ENCODE measurements at regions not wholly inside any gene's neighbourhood (a gene's known extent, or its start where the extent isn't known, plus 50 kb on each side); places are given as distances from the start of the nearest gene placed in this dataset.

DNA sequence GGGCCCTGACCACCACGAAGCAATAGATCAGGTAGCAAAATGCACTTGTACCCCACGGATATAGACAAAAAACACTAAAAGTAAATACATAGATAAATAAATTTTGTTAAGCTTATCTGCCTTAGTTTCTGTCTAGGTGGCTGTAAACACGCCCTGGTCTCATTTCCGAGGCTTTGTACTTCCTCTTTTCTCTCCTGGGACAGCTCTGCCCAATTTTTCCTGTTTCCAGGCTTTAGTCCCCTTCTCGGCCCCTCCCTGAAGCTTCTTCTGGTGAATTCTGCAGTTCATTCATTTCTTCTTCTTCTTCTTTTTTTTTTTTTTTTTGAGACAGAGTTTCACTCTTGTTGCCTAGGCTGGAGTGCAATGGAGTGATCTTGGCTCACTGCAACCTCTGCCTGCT, 73.4 kb upstream of the STOX2 start:
- Histone ChIP-seq H3K9me3 (replicated peaks; ENCODE audit: control insufficient read depth, insufficient read depth, low read length) (no peaks in the 10 kb centered on the region), H3K27me3 (ENCODE audit: control insufficient read depth in 2 of 2, insufficient read depth in 2 of 2, low read length in 2 of 2) (peaks cover 0 to 1% of the 10 kb centered on the region in 2 experiments), H2AFZ (ENCODE audit: low read depth, low read length) (no peak overlapping the region), H3K79me2 (ENCODE audit: control insufficient read depth, insufficient read depth, low read length) (no peaks in the 10 kb centered on the region), H4K20me1 (replicated peaks; ENCODE audit: control insufficient read depth, extremely low read depth, insufficient read depth, low read length) (no peaks in the 10 kb centered on the region), H3K27ac (ENCODE audit: insufficient read depth, low read depth, low read length) (no peak overlapping the region), H3K4me2 (ENCODE audit: insufficient read depth, low read length) (no peak overlapping the region), H3K4me1 (ENCODE audit: control insufficient read depth, extremely low read depth, insufficient read depth, low read length) (no peaks in the 10 kb centered on the region), H3K9me1 (replicated peaks; ENCODE audit: control insufficient read depth, extremely low read depth, insufficient read depth, low read length) (no peaks in the 10 kb centered on the region), H3K36me3 (ENCODE audit: control insufficient read depth in 2 of 2, extremely low read depth in 1 of 2, insufficient read depth in 2 of 2, low read length in 2 of 2) (no peaks in the 10 kb centered on the region), H3K9ac (replicated peaks; ENCODE audit: extremely low read depth, insufficient read depth, low read length) (no peak overlapping the region), H3K4me3 (replicated peaks in 1 of 3; ENCODE audit: insufficient read depth in 1 of 3, low read depth in 1 of 3, low read length in 3 of 3) (no peak overlapping the region)
- no peak for DNase-seq (ENCODE audit: low read depth, low spot score)
- intact Hi-C loops (cut with micrococcal nuclease) = no loop called here
- ChIA-PET CTCF (interaction anchor here (1.6 to 1.9 kb wide), 2 partner anchors 9 to 433 kb away, joined by 4 to 6 read pairs; no protein-coding TSS in a partner anchor), POLR2A (no interaction called here)
- dilution Hi-C loops (cut with MboI; ENCODE audit: extremely low pct_ligation_motif_present, low sequenced_read_pairs) = no loop called here
- TF ChIP-seq EZH2 (IDR thresholded peaks at IDR 0.05; ENCODE audit: borderline replicate concordance, low read depth, low read length, severe bottlenecking) (no peak), GATA2 (IDR thresholded peaks at IDR 0.05; ENCODE audit: insufficient read depth, insufficient read length, low read depth, low read length) (no peak), JUN (IDR thresholded peaks at IDR 0.05; ENCODE audit: borderline replicate concordance, insufficient read depth, insufficient read length, low read depth) (no peak), FOS (IDR thresholded peaks at IDR 0.05; ENCODE audit: borderline replicate concordance, insufficient read depth, low read length) (no peak), MYC (IDR thresholded peaks at IDR 0.05; ENCODE audit: low read depth, low read length) (no peak), POLR2A (IDR thresholded peaks at IDR 0.05; ENCODE audit: low read depth, low read length) (no peak), POLR2AphosphoS5 (IDR thresholded peaks at IDR 0.05; ENCODE audit: insufficient read depth, low read depth, low read length) (no peak)
- TF ChIP-seq, protein P1, sequence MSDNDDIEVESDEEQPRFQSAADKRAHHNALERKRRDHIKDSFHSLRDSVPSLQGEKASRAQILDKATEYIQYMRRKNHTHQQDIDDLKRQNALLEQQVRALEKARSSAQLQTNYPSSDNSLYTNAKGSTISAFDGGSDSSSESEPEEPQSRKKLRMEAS (IDR thresholded peaks at IDR 0.05; ENCODE audit: insufficient read depth, insufficient read length) = no peak
- TF ChIP-seq, protein P2, sequence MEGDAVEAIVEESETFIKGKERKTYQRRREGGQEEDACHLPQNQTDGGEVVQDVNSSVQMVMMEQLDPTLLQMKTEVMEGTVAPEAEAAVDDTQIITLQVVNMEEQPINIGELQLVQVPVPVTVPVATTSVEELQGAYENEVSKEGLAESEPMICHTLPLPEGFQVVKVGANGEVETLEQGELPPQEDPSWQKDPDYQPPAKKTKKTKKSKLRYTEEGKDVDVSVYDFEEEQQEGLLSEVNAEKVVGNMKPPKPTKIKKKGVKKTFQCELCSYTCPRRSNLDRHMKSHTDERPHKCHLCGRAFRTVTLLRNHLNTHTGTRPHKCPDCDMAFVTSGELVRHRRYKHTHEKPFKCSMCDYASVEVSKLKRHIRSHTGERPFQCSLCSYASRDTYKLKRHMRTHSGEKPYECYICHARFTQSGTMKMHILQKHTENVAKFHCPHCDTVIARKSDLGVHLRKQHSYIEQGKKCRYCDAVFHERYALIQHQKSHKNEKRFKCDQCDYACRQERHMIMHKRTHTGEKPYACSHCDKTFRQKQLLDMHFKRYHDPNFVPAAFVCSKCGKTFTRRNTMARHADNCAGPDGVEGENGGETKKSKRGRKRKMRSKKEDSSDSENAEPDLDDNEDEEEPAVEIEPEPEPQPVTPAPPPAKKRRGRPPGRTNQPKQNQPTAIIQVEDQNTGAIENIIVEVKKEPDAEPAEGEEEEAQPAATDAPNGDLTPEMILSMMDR (IDR thresholded peaks at IDR 0.05; ENCODE audit: extremely low read depth in 1 of 2, insufficient read depth in 1 of 2, low read depth in 1 of 2, low read length in 2 of 2) = no peak
- no peak for FAIRE-seq
- BruUV-seq (replicated peaks) = no TSS peak
